Hepatocyte (in vitro differentiated cells): ENCODE measurements at regions not wholly inside any gene's neighbourhood (a gene's known extent, or its start where the extent isn't known, plus 50 kb on each side); places are given as distances from the start of the nearest gene placed in this dataset.

Source experiments
- EZH2 ChIP-seq: fragments of 200-600 bp; sonication (generic); IDR thresholded peaks from 2 replicates; pipeline ENCODE4 v1.6.1; 2016; ENCODE audit warnings: antibody characterized with exemption, mild to moderate bottlenecking, borderline replicate concordance
- EZH2phosphoT487 ChIP-seq: fragments of 200-600 bp; sonication (generic); IDR thresholded peaks from one replicate; pipeline ENCODE4 v1.6.1; 2018; ENCODE audit warnings: antibody characterized with exemption, mild to moderate bottlenecking, low read depth, moderate library complexity; ENCODE audit not compliant: unreplicated experiment, severe bottlenecking
- TF ChIP-seq, protein P1 (sequence below): fragments of 200-600 bp; sonication (generic); IDR thresholded peaks from 2 replicates; pipeline ENCODE4 v1.5.1; 2016; ENCODE audit warnings: antibody characterized with exemption, mild to moderate bottlenecking; ENCODE audit not compliant: poor library complexity

DNA sequence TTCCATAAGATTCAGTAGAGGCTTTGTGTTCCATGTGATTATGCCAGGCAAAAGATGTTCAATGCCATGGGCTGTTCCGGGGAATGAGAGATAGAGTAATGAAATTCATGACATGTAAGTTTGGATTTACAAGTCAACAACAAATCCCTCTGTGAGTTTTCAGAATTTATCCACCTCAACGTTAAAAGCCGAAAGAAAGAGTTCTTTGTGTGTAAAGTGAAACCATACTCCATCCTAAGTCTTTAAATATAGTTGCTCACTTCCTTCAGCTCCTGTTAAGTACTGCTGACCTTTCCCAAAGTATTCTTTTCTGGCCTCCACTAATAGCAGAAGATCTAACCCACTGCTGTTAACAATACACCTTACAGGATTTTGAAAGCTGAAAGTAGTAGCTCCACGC lies 190.0 kb downstream of the TMX1 start:
- TF ChIP-seq, protein P1, sequence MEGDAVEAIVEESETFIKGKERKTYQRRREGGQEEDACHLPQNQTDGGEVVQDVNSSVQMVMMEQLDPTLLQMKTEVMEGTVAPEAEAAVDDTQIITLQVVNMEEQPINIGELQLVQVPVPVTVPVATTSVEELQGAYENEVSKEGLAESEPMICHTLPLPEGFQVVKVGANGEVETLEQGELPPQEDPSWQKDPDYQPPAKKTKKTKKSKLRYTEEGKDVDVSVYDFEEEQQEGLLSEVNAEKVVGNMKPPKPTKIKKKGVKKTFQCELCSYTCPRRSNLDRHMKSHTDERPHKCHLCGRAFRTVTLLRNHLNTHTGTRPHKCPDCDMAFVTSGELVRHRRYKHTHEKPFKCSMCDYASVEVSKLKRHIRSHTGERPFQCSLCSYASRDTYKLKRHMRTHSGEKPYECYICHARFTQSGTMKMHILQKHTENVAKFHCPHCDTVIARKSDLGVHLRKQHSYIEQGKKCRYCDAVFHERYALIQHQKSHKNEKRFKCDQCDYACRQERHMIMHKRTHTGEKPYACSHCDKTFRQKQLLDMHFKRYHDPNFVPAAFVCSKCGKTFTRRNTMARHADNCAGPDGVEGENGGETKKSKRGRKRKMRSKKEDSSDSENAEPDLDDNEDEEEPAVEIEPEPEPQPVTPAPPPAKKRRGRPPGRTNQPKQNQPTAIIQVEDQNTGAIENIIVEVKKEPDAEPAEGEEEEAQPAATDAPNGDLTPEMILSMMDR, result no peak
- TF ChIP-seq EZH2 (no peak), EZH2phosphoT487 (no peak)
